Loucy (cell line): ENCODE measurements at regions not wholly inside any gene's neighbourhood (a gene's known extent, or its start where the extent isn't known, plus 50 kb on each side); places are given as distances from the start of the nearest gene placed in this dataset.

ENCODE experiments used
- H2AFZ ChIP-seq: fragments of 200-600 bp; sonication (generic); 2 replicates; pipeline ENCODE4 v1.6.0; 2016; ENCODE audit warnings: antibody characterized with exemption, mild to moderate bottlenecking, low read length, moderate library complexity
- H3F3A ChIP-seq: fragments of 200-600 bp; 2 replicates; pipeline ENCODE4 v1.6.0; 2016; ENCODE audit warnings: antibody characterized with exemption, low read depth, mild to moderate bottlenecking
- H3K27me3 ChIP-seq: fragments of 200-600 bp; sonication (generic); 2 replicates; pipeline ENCODE4 v1.6.1; 2014; ENCODE audit warnings: low read length, mild to moderate bottlenecking; ENCODE audit not compliant: insufficient read depth, poor library complexity, severe bottlenecking
- H3K36me3 ChIP-seq: fragments of 200-600 bp; sonication (generic); 2 replicates; pipeline ENCODE4 v1.6.1; 2016; ENCODE audit warnings: low read length; ENCODE audit not compliant: insufficient read depth
- H3K4me1 ChIP-seq: fragments of 200-600 bp; sonication (generic); 2 replicates; pipeline ENCODE4 v1.5.1; 2014; ENCODE audit warnings: low read length, mild to moderate bottlenecking; ENCODE audit not compliant: insufficient read depth, poor library complexity, severe bottlenecking
- H3K4me2 ChIP-seq: fragments of 200-600 bp; sonication (generic); 2 replicates; pipeline ENCODE4 v1.6.0; 2014; ENCODE audit warnings: antibody characterized with exemption, low read length, low read depth, mild to moderate bottlenecking; ENCODE audit not compliant: poor library complexity, severe bottlenecking
- H3K4me3 ChIP-seq: fragments of 200-600 bp; sonication (generic); 2 replicates; pipeline ENCODE4 v1.5.1; 2014; ENCODE audit warnings: low read length, mild to moderate bottlenecking, mixed read lengths; ENCODE audit not compliant: poor library complexity, severe bottlenecking
- H3K79me2 ChIP-seq: fragments of 200-600 bp; sonication (generic); 2 replicates; pipeline ENCODE4 v1.6.1; 2014; ENCODE audit warnings: low read length; ENCODE audit not compliant: insufficient read depth
- H3K9ac ChIP-seq: fragments of 200-600 bp; sonication (generic); 2 replicates; pipeline ENCODE4 v1.6.0; 2014; ENCODE audit warnings: mild to moderate bottlenecking, low read depth, low read length, moderate library complexity; ENCODE audit not compliant: poor library complexity, severe bottlenecking
- H3K9me2 ChIP-seq: fragments of 200-600 bp; sonication (generic); replicated peaks from 2 replicates; pipeline ENCODE4 v1.6.1; 2016; ENCODE audit warnings: low read depth, low read length, mixed read lengths
- H3K9me3 ChIP-seq: fragments of 200-600 bp; sonication (generic); 2 replicates; pipeline ENCODE4 v1.6.1; 2014; ENCODE audit warnings: mild to moderate bottlenecking, antibody characterized with exemption, low read length, low read depth; ENCODE audit not compliant: insufficient read depth
- H4K20me1 ChIP-seq: fragments of 200-600 bp; sonication (generic); 2 replicates; pipeline ENCODE4 v1.6.0; 2014; ENCODE audit warnings: antibody characterized with exemption, low read length, mild to moderate bottlenecking; ENCODE audit not compliant: insufficient read depth, poor library complexity, severe bottlenecking
- EZH2phosphoT487 ChIP-seq: fragments of 200-600 bp; IDR thresholded peaks from 2 replicates; pipeline ENCODE4 v1.6.1; 2018; ENCODE audit warnings: antibody characterized with exemption, mild to moderate bottlenecking, moderate library complexity, borderline replicate concordance
- TF ChIP-seq, protein P1 (sequence below): fragments of 200-600 bp; sonication (generic); conservative IDR thresholded peaks from 2 replicates; pipeline ENCODE4 v1.5.1; 2014; ENCODE audit warnings: mild to moderate bottlenecking, antibody characterized with exemption, low read length

- Histone ChIP-seq H3K9me2 (no peaks in the 10 kb centered on the region), H3K79me2 (no peaks in the 10 kb centered on the region), H3K4me1 (peaks cover 24% of the 10 kb centered on the region), H3K4me2 (no peak overlapping the region), H4K20me1 (no peaks in the 10 kb centered on the region), H3K4me3 (no peak overlapping the region), H3K9ac (no peak overlapping the region), H3K27me3 (no peaks in the 10 kb centered on the region), H3K9me3 (no peaks in the 10 kb centered on the region), H3K36me3 (no peaks in the 10 kb centered on the region), H3F3A (no peaks in the 10 kb centered on the region), H2AFZ (no peak overlapping the region)
- TF ChIP-seq, protein P1, sequence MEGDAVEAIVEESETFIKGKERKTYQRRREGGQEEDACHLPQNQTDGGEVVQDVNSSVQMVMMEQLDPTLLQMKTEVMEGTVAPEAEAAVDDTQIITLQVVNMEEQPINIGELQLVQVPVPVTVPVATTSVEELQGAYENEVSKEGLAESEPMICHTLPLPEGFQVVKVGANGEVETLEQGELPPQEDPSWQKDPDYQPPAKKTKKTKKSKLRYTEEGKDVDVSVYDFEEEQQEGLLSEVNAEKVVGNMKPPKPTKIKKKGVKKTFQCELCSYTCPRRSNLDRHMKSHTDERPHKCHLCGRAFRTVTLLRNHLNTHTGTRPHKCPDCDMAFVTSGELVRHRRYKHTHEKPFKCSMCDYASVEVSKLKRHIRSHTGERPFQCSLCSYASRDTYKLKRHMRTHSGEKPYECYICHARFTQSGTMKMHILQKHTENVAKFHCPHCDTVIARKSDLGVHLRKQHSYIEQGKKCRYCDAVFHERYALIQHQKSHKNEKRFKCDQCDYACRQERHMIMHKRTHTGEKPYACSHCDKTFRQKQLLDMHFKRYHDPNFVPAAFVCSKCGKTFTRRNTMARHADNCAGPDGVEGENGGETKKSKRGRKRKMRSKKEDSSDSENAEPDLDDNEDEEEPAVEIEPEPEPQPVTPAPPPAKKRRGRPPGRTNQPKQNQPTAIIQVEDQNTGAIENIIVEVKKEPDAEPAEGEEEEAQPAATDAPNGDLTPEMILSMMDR: no peak
- no peak for TF ChIP-seq EZH2phosphoT487
Observed at GRCh38 chr1:58108783-58109182, 437.7 kb downstream of the OMA1 start.

DNA sequence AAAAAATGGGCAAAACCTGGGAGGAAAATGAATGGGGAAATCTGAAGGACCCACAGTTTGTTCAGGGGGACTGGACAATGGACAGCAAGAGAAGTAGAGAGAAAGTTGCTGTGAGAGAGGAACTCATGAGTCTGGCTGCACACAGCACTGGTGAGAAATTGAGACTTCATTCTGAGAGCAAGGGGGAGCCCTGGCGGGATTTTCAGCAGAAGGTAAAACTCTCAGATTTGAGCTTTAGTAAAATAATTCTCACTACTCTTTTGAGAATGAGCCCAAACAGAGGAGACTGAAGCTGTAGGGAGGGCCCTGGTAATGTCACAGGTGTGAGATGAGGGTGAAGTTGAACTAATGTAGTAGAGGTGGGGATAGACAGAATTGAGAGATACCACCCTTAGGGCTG is 438.6 kb downstream of the OMA1 start:
- Histone ChIP-seq H3K36me3 (no peaks in the 10 kb centered on the region), H3K79me2 (no peaks in the 10 kb centered on the region), H3K9me2 (no peaks in the 10 kb centered on the region), H3K4me1 (peaks cover 24% of the 10 kb centered on the region), H3K9ac (no peak overlapping the region), H3F3A (no peaks in the 10 kb centered on the region), H3K27me3 (no peaks in the 10 kb centered on the region), H3K9me3 (no peaks in the 10 kb centered on the region), H3K4me2 (no peak overlapping the region), H3K4me3 (no peak overlapping the region), H4K20me1 (no peaks in the 10 kb centered on the region), H2AFZ (no peak overlapping the region)
- TF ChIP-seq, protein P1: no peak
- no peak for TF ChIP-seq EZH2phosphoT487

GRCh38 chr1:58104960-58105359 is 441.6 kb downstream of the OMA1 start:
- Histone ChIP-seq H4K20me1 (no peaks in the 10 kb centered on the region), H3K27me3 (no peaks in the 10 kb centered on the region), H3K4me2 (no peak overlapping the region), H3K9me2 (no peaks in the 10 kb centered on the region), H3K9me3 (no peaks in the 10 kb centered on the region), H3F3A (no peaks in the 10 kb centered on the region), H3K9ac (no peak overlapping the region), H3K36me3 (no peaks in the 10 kb centered on the region), H3K79me2 (no peaks in the 10 kb centered on the region), H3K4me1 (peaks cover 4% of the 10 kb centered on the region), H2AFZ (no peak overlapping the region), H3K4me3 (no peak overlapping the region)
- TF ChIP-seq EZH2phosphoT487: no peak
- TF ChIP-seq, protein P1: no peak
